ENCODE measurements at regions not wholly inside any gene's neighbourhood (a gene's known extent, or its start where the extent isn't known, plus 50 kb on each side); places are given as distances from the start of the nearest gene placed in this dataset.

DNA sequence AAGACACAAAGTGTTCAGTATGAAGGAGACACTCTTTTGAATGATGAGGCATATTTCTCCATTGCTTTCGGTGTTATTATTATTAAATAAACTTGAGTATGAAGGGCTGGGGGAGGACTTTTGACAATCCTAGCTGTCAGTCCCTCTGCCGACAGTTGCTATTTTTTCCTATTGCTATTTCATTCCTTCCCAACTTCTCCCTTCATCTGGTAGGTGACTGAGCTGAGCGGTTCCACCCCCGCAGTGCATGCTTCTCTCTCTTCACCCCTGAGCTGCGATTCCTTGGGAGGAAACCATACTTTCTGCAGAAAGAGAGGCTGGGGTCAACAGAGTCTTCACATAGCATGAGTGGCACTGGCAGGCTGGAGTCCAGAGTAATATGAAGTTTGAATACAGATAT is 261.2 kb upstream of the TAC1 start:
- no peaks in the 10 kb centered on the region for H3K27me3 ChIP-seq
- no peaks in the 10 kb centered on the region for H3K36me3 ChIP-seq
- TF ChIP-seq, protein P1, sequence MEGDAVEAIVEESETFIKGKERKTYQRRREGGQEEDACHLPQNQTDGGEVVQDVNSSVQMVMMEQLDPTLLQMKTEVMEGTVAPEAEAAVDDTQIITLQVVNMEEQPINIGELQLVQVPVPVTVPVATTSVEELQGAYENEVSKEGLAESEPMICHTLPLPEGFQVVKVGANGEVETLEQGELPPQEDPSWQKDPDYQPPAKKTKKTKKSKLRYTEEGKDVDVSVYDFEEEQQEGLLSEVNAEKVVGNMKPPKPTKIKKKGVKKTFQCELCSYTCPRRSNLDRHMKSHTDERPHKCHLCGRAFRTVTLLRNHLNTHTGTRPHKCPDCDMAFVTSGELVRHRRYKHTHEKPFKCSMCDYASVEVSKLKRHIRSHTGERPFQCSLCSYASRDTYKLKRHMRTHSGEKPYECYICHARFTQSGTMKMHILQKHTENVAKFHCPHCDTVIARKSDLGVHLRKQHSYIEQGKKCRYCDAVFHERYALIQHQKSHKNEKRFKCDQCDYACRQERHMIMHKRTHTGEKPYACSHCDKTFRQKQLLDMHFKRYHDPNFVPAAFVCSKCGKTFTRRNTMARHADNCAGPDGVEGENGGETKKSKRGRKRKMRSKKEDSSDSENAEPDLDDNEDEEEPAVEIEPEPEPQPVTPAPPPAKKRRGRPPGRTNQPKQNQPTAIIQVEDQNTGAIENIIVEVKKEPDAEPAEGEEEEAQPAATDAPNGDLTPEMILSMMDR (IDR thresholded peaks at IDR 0.05): no peak
- no peak for DNase-seq (ENCODE audit: low spot score)
- H3K4me3 ChIP-seq: no peak overlapping the region
- no peaks in the 10 kb centered on the region for H3K9me3 ChIP-seq
- no peaks in the 10 kb centered on the region for H3K4me1 ChIP-seq
- no peak overlapping the region for H3K27ac ChIP-seq

DNA sequence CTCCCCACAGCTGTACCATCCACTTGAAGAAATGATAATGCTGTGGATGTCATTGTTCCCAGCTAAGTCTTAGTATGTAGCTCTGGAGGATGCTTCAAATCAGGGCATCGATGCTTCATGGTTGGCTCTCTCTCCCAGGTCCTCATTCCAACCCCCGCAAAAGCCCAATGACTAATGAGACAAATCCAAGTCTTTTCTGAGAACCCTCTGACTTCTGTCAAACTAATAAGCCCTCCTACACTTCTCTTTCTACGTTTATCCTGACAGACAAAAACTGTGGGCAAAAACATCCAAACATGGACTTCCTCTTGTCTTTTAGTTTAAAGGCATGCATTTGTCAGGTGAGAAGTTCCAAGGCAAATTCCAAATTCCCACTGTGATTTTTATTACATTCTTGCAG is 260.4 kb upstream of the TAC1 start:
- Histone ChIP-seq H3K27me3 (no peaks in the 10 kb centered on the region), H3K9me3 (no peaks in the 10 kb centered on the region), H3K4me3 (no peak overlapping the region), H3K27ac (no peak overlapping the region), H3K4me1 (no peaks in the 10 kb centered on the region), H3K36me3 (no peaks in the 10 kb centered on the region)
- TF ChIP-seq, protein P1 (IDR thresholded peaks at IDR 0.05): no peak
- no peak for DNase-seq (ENCODE audit: low spot score)

DNA sequence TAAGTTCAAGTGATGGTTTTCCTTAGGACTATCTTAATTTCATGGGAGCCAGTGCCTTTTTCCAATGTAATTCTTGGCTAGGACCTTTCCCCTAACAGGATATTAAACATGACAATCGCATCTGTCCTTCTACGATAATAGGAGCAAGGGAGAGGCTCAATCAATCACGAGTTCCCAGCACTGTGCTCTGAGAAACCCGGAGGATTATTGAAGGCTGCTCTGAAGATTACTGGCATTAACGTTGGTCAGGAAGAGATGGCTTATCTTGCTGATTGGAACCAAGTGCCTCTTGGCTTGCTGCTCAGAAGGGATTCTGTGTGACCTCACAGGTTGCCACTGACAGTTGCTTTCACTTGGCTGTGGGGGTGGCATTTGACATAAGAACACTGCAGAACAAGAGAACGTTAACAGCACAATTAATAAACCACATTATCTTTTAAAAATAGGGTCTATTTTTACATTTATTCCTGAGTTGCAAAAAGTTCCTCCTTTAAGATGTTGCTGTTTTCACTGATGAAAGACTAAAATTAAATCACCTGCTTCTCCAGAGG is 252.1 kb upstream of the TAC1 start:
- no peaks in the 10 kb centered on the region for H3K4me1 ChIP-seq
- no peaks in the 10 kb centered on the region for H3K36me3 ChIP-seq

DNA sequence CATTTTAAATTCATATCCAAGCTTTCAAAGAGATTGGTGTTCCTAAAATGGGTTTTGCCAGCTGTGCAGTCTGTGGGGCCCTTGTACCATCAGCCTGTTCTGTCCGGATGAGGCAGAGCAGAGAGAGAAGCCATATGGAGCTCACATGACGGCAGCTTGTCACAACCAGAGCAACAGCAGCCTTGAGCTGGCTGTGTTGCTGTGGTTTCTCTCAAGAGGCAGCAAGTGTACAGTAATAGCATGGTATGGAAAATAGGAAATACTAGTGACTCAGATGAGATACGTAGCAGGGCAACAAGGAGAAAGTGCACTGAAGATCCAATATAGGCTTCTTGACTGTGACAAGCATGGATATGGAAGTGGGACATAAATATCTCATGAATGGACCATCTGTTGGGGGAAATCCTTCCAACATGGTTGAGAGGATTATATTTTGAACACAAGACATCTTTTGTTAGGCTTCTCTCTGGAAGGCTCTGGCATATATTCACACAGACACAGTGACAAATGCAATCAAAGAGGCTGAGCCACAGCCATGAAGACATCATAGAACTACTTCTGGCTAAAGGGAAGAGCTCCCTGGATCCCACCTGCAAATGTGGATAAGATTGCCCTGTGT is 251.0 kb upstream of the TAC1 start:
- H3K9me3 ChIP-seq: no peaks in the 10 kb centered on the region
- TF ChIP-seq, protein P1 (IDR thresholded peaks at IDR 0.05): no peak
- H3K4me3 ChIP-seq: no peak overlapping the region
- no peak for DNase-seq (ENCODE audit: low spot score)
- H3K27ac ChIP-seq: no peak overlapping the region
- no peaks in the 10 kb centered on the region for H3K36me3 ChIP-seq
- H3K4me1 ChIP-seq: no peaks in the 10 kb centered on the region
- no peaks in the 10 kb centered on the region for H3K27me3 ChIP-seq

More for the DNA sequence above, 252.1 kb upstream of the TAC1 start:
- no peaks in the 10 kb centered on the region for H3K27me3 ChIP-seq
- no peaks in the 10 kb centered on the region for H3K9me3 ChIP-seq
- DNase-seq (ENCODE audit: low spot score): no peak
- TF ChIP-seq, protein P1 (IDR thresholded peaks at IDR 0.05): no peak
- no peak overlapping the region for H3K4me3 ChIP-seq
- no peak overlapping the region for H3K27ac ChIP-seq

DNA sequence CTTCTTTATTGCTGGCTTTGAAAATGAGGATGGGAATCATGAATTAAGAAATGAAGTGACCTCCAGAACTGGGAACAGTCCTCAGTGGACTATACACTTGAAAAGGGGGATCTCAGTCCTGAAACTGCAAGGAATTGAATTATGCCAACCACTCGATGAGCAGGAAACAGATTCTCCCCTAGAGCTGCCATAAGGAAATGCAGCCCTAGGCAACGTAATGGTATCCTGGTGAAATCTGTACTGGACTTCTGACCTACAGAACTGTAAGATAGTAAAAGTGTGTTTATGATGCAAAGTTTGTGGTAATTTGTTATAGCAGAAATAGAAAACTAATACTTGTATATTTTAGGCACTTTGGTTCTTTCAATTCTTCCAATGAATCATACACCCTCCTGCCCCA is 236.4 kb upstream of the TAC1 start:
- Histone ChIP-seq H3K4me3 (no peak overlapping the region), H3K9me3 (no peaks in the 10 kb centered on the region), H3K27me3 (no peaks in the 10 kb centered on the region), H3K4me1 (no peaks in the 10 kb centered on the region), H3K27ac (no peak overlapping the region), H3K36me3 (no peaks in the 10 kb centered on the region)
- TF ChIP-seq, protein P1 (IDR thresholded peaks at IDR 0.05): no peak
- no peak for DNase-seq (ENCODE audit: low spot score)

DNA sequence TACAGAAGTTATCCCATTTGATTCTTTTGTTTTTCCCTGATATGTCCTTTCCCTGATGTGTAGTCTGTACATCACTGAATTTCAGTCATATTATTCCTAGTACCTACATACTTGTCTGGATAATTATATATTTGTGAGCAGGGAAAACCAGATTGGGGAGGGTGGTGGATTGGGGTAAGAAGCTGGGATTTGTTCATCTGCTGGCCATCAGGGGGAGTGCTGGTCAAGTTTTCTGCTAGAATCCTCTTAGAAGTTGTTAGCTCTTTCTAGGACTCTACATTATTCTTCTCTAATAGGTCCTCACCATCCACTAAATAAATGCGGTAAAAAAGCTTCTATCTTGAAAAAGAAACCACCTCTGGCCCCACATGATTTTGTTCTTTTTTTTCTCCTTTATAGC is 232.7 kb upstream of the TAC1 start:
- TF ChIP-seq, protein P1 (IDR thresholded peaks at IDR 0.05): peak in 1 of 2 donors; percentile 56
- Histone ChIP-seq H3K9me3 (no peaks in the 10 kb centered on the region), H3K4me3 (no peak overlapping the region), H3K36me3 (no peaks in the 10 kb centered on the region), H3K27me3 (no peaks in the 10 kb centered on the region), H3K27ac (no peak overlapping the region), H3K4me1 (no peaks in the 10 kb centered on the region)
- DNase-seq (ENCODE audit: low spot score): no peak

All from right atrium auricular region (tissue), 2 donors.